ENCODE measurements at regions not wholly inside any gene's neighbourhood (a gene's known extent, or its start where the extent isn't known, plus 50 kb on each side); places are given as distances from the start of the nearest gene placed in this dataset.

DNA sequence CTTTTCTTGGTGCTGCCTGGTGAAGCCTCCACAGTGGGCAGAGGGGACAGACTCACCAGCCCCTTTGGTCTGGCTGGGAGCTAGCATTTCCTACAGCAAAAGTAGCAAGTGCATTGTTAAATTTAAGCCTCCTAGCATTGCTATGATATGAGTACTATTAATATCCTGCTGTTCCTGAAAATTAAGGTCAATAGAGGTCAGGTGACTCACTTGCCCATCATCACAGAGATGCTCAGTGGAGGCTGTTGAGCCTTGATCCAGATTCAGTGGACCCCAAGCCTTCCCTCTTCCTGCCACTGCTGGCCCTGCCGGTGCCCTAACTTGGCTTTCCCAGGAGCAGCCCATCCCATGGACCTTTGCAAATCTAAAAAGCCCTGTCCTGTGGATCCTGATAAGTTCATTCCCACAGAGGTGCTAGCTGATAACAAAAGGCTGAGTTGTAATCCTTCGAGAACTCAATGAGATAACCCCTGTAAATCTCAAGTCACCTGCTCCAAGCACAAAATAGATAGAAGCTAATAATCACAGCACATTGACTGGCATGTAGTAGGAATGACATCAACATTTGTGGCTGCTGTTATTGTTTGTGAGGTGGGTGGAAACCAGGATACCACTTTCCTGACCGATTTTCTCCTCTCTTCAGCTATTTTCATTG is 84.4 kb downstream of the THNSL2 start:
- DNase-seq (ENCODE audit: low spot score), result no peak
- TF ChIP-seq, protein P1, sequence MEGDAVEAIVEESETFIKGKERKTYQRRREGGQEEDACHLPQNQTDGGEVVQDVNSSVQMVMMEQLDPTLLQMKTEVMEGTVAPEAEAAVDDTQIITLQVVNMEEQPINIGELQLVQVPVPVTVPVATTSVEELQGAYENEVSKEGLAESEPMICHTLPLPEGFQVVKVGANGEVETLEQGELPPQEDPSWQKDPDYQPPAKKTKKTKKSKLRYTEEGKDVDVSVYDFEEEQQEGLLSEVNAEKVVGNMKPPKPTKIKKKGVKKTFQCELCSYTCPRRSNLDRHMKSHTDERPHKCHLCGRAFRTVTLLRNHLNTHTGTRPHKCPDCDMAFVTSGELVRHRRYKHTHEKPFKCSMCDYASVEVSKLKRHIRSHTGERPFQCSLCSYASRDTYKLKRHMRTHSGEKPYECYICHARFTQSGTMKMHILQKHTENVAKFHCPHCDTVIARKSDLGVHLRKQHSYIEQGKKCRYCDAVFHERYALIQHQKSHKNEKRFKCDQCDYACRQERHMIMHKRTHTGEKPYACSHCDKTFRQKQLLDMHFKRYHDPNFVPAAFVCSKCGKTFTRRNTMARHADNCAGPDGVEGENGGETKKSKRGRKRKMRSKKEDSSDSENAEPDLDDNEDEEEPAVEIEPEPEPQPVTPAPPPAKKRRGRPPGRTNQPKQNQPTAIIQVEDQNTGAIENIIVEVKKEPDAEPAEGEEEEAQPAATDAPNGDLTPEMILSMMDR (IDR thresholded peaks at IDR 0.05; ENCODE audit: extremely low read depth, missing control alignments), result no peak

DNA sequence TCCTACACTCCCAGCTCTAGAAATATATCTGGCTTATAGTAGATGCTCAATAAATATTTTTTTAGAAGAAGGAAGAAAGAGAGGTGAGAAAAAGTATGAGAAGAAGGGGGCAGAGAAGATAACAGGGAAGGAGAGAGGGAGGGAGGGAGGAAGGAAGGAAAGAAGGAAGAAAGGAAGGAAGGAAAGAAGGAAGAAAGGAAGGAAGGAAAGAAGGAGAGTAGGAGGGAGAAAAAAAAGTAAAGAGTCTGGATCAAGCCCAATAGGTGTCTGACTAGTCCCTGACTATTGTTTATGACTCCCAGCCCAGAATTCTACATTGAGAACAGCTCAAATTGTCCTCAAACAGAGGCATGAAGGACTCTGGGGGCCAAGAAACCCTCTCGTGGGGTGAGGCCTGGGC is 83.9 kb downstream of the THNSL2 start:
- DNase-seq (ENCODE audit: low spot score), result no peak
- TF ChIP-seq, protein P1 (IDR thresholded peaks at IDR 0.05; ENCODE audit: extremely low read depth, missing control alignments), result no peak

DNA sequence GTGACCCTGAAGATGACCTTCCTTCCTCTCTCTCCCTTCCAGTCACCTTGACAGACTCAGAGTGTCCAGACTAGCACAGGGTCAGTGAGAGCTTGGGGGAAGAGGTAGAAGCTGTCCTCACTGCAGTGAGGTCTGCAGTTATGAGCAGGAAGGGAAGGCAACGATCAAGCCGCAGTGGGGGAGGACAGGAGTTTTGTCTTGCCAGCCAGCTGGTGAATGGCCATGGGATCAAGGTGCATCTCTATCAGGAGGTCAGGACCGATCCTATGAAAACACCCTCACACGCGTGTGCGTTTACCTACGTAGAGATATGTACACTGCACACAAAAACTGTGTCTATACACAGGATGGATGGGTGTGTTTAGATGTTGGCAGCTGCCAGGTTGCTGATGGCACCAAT is 83.2 kb downstream of the THNSL2 start:
- no peak for DNase-seq (ENCODE audit: low spot score)
- TF ChIP-seq, protein P1 (IDR thresholded peaks at IDR 0.05; ENCODE audit: extremely low read depth, missing control alignments), result no peak

DNA sequence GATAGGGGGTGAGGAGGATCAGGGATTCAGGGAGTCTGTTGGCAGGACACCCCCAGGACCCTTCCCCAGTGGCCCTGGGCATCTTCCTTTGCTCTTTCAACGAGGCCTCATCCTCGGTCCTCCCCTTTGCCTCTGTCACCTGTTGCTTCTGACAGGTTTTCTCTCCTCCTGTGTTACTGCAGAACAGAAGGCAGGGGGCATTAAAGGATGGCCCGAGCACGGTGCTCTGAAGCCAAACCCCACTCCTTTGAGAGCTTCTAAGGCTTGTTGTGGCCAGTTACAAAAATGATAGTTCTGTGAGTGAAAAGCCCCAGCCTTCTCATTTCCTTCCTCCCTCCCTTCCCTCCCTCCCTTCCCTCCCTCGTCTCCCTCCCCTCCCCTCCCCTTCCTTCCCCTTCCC is 82.5 kb downstream of the THNSL2 start:
- TF ChIP-seq, protein P1 (IDR thresholded peaks at IDR 0.05; ENCODE audit: extremely low read depth, missing control alignments), result no peak
- no peak for DNase-seq (ENCODE audit: low spot score)

DNA sequence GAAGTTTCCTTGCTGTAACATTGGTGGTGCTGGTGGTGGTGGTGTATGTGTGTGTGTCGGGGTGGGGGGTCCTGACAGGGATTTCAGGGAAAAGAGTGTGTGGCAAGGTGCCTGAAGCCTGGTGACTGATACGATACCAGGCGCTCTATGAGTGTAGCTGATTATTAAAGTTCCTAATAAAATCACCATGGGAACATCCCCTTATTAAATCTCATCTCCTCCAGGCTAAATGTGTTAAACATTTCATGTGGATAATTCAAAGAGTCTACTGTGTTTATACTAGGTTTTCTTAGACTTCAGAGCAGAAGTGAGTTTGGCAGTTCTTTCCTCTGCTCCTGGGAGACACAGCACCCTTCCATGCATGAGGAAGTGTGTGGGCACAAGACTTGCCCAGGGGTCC is 82.0 kb downstream of the THNSL2 start:
- no peak for DNase-seq (ENCODE audit: low spot score)
- TF ChIP-seq, protein P1 (IDR thresholded peaks at IDR 0.05; ENCODE audit: extremely low read depth, missing control alignments), result no peak

DNA sequence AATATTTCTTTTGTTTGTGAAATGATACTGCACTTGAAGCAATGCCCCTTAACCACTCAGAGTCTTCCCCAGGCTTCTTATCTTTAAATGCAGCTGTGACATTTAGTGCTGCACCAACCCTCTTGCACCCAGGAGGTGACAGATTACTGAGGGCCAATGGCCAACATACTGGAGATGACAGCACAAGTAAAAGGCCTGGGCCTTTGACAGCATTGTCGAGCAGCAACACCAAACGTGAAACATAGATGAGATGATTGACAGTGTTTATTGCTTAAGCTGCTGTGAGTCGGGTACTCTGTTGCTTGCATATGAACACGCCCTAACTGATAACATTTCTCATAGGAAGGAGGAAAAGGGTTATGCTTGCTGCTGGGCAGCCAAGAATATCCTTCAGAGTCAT is 80.3 kb downstream of the THNSL2 start:
- no peak for DNase-seq (ENCODE audit: low spot score)
- TF ChIP-seq, protein P1 (IDR thresholded peaks at IDR 0.05; ENCODE audit: extremely low read depth, missing control alignments), result no peak

DNA sequence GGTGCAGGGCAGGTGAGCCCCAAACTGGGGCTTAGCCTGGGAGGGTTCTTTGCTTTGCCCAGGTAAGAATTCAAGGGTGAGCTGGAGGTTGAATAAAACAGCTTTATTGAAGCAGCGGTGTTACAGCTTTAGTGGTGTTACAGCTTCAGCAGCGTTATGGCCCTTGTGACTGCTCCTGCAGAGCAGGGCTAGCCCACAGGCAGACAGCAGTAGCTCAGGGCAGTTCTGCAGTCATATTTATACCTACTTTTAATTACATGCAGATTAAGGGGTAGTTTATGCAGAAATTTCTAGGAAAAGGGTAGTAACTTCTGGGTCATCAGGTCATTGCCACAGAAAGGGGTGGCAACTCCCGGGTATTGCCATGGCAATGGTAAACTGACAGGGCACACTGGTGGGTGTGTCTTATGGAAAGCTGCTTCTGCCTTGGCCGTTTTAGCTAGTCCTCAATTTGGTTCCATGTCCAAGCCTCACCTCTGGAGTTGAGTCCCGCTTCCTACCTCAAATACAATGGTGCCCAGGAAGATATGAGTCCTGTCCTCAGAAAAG is 78.2 kb downstream of the THNSL2 start:
- TF ChIP-seq, protein P1 (IDR thresholded peaks at IDR 0.05; ENCODE audit: extremely low read depth, missing control alignments), result no peak
- no peak for DNase-seq (ENCODE audit: low spot score)
